ENCODE measurements at regions not wholly inside any gene's neighbourhood (a gene's known extent, or its start where the extent isn't known, plus 50 kb on each side); places are given as distances from the start of the nearest gene placed in this dataset.

DNA sequence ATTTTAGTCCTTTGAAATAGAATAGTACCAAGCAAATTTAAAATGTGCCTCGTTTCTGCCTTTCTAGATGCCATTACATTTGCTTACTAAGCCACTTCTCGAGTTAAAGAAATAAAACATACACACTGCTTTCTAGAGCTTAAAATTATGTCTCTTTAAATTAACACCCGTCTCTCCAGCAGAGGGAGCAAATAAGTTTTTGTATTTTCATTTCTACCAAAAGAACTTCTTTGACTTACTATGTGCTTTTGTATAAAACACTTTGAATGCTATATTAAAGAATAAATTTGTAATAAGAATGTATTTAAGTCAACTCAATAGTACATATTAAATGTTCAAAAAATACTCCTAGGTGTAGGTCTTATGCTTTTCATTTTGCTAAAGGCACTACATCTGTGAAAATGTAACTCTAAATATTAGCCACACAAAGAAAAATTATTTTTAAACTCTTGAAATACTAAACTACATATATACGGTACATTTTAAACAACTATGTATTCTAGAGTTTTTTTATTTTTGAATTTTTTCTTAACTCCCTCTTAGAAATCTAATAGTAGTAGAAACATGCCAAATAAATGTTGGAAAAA is 269.3 kb upstream of the MIR17HG start (continued):
- TF ChIP-seq KAT7 (CRISPR knock-in tag; IDR thresholded peaks at IDR 0.05; ENCODE audit: borderline replicate concordance), result no peak
- TF ChIP-seq ZNF778 (CRISPR knock-in tag; IDR thresholded peaks at IDR 0.05), result no peak
- TF ChIP-seq, protein P1, sequence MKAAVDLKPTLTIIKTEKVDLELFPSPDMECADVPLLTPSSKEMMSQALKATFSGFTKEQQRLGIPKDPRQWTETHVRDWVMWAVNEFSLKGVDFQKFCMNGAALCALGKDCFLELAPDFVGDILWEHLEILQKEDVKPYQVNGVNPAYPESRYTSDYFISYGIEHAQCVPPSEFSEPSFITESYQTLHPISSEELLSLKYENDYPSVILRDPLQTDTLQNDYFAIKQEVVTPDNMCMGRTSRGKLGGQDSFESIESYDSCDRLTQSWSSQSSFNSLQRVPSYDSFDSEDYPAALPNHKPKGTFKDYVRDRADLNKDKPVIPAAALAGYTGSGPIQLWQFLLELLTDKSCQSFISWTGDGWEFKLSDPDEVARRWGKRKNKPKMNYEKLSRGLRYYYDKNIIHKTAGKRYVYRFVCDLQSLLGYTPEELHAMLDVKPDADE (conservative IDR thresholded peaks at IDR 0.05; ENCODE audit: control insufficient read depth, low read depth, low read length), result no peak
- TF ChIP-seq, protein P2, sequence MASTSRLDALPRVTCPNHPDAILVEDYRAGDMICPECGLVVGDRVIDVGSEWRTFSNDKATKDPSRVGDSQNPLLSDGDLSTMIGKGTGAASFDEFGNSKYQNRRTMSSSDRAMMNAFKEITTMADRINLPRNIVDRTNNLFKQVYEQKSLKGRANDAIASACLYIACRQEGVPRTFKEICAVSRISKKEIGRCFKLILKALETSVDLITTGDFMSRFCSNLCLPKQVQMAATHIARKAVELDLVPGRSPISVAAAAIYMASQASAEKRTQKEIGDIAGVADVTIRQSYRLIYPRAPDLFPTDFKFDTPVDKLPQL (IDR thresholded peaks at IDR 0.05; ENCODE audit: extremely low read depth, insufficient read length), result no peak
- TF ChIP-seq SAFB (IDR thresholded peaks at IDR 0.05; ENCODE audit: borderline replicate concordance, low read depth, low read length), result no peak
- TF ChIP-seq, protein P3, sequence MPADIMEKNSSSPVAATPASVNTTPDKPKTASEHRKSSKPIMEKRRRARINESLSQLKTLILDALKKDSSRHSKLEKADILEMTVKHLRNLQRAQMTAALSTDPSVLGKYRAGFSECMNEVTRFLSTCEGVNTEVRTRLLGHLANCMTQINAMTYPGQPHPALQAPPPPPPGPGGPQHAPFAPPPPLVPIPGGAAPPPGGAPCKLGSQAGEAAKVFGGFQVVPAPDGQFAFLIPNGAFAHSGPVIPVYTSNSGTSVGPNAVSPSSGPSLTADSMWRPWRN (IDR thresholded peaks at IDR 0.05; ENCODE audit: low read depth), result no peak
- no peak for TF ChIP-seq U2AF2 (optimal IDR thresholded peaks at IDR 0.05; ENCODE audit: low read depth, low read length)
- TF ChIP-seq TEAD2 (tag; IDR thresholded peaks at IDR 0.05), result 0 out of 2 replicates have a peak, but pooled peaks have one; percentile 33
- TF ChIP-seq, protein P4, sequence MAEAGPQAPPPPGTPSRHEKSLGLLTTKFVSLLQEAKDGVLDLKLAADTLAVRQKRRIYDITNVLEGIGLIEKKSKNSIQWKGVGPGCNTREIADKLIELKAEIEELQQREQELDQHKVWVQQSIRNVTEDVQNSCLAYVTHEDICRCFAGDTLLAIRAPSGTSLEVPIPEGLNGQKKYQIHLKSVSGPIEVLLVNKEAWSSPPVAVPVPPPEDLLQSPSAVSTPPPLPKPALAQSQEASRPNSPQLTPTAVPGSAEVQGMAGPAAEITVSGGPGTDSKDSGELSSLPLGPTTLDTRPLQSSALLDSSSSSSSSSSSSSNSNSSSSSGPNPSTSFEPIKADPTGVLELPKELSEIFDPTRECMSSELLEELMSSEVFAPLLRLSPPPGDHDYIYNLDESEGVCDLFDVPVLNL (CRISPR knock-in tag; IDR thresholded peaks at IDR 0.05; ENCODE audit: low read depth), result no peak
- TF ChIP-seq HNRNPH1 (optimal IDR thresholded peaks at IDR 0.05; ENCODE audit: low read depth, low read length), result no peak
- TF ChIP-seq PPARD (CRISPR knock-in tag; IDR thresholded peaks at IDR 0.05), result no peak
- TF ChIP-seq, protein P5, sequence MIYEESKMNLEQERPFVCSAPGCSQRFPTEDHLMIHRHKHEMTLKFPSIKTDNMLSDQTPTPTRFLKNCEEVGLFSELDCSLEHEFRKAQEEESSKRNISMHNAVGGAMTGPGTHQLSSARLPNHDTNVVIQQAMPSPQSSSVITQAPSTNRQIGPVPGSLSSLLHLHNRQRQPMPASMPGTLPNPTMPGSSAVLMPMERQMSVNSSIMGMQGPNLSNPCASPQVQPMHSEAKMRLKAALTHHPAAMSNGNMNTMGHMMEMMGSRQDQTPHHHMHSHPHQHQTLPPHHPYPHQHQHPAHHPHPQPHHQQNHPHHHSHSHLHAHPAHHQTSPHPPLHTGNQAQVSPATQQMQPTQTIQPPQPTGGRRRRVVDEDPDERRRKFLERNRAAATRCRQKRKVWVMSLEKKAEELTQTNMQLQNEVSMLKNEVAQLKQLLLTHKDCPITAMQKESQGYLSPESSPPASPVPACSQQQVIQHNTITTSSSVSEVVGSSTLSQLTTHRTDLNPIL (CRISPR knock-in tag; IDR thresholded peaks at IDR 0.05), result no peak
- TF ChIP-seq CREBBP (IDR thresholded peaks at IDR 0.05; ENCODE audit: low read depth, low read length), result no peak
- peak; percentile 33; the same call in 1 of the 2 replicates for TF ChIP-seq XRCC3 (IDR thresholded peaks at IDR 0.05)
- no peak for TF ChIP-seq ETS2 (tag; IDR thresholded peaks at IDR 0.05; ENCODE audit: borderline replicate concordance, poor library complexity, severe bottlenecking)
- TF ChIP-seq, protein P6, sequence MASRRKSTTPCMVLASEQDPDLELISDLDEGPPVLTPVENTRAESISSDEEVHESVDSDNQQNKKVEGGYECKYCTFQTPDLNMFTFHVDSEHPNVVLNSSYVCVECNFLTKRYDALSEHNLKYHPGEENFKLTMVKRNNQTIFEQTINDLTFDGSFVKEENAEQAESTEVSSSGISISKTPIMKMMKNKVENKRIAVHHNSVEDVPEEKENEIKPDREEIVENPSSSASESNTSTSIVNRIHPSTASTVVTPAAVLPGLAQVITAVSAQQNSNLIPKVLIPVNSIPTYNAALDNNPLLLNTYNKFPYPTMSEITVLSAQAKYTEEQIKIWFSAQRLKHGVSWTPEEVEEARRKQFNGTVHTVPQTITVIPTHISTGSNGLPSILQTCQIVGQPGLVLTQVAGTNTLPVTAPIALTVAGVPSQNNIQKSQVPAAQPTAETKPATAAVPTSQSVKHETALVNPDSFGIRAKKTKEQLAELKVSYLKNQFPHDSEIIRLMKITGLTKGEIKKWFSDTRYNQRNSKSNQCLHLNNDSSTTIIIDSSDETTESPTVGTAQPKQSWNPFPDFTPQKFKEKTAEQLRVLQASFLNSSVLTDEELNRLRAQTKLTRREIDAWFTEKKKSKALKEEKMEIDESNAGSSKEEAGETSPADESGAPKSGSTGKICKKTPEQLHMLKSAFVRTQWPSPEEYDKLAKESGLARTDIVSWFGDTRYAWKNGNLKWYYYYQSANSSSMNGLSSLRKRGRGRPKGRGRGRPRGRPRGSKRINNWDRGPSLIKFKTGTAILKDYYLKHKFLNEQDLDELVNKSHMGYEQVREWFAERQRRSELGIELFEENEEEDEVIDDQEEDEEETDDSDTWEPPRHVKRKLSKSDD (conservative IDR thresholded peaks at IDR 0.05; ENCODE audit: low read length), result no peak
- no peak for TF ChIP-seq PHTF2 (CRISPR knock-in tag; IDR thresholded peaks at IDR 0.05)
- TF ChIP-seq ZNF274 (IDR thresholded peaks at IDR 0.05; ENCODE audit: borderline replicate concordance, low read depth, low read length), result no peak
- no peak for TF ChIP-seq HMGN3 (IDR thresholded peaks at IDR 0.05; ENCODE audit: borderline replicate concordance, extremely low read depth, insufficient read length, low read depth, low read length)
- no peak for TF ChIP-seq THRAP3 (IDR thresholded peaks at IDR 0.05; ENCODE audit: borderline replicate concordance)

Measured in K562 (cell line).